ENCODE measurements at regions not wholly inside any gene's neighbourhood (a gene's known extent, or its start where the extent isn't known, plus 50 kb on each side); places are given as distances from the start of the nearest gene placed in this dataset.
A peak's percentile ranks its signal among the peaks of the same experiment; 100 is the strongest.

DNA sequence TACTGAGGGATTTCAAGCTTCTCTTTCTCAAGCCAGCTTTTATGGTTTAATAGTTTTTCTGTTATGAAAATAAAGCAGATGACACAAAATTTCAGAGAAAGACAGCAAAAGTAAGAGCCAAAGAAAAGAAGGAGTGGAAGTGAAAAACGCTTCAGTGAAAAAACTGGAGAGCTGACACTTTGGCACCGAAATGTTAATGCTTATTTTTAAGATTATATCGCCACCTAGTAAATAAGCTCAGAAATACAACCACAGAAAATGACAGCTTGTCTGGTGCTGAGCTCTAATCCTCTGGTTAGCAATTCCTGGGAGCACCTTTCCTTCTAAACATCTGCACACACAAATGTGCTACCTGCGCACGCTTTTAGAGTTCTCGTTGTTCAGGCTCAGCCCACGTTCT is 101.6 kb downstream of the ZPLD1 start:
- TF ChIP-seq, protein P1, sequence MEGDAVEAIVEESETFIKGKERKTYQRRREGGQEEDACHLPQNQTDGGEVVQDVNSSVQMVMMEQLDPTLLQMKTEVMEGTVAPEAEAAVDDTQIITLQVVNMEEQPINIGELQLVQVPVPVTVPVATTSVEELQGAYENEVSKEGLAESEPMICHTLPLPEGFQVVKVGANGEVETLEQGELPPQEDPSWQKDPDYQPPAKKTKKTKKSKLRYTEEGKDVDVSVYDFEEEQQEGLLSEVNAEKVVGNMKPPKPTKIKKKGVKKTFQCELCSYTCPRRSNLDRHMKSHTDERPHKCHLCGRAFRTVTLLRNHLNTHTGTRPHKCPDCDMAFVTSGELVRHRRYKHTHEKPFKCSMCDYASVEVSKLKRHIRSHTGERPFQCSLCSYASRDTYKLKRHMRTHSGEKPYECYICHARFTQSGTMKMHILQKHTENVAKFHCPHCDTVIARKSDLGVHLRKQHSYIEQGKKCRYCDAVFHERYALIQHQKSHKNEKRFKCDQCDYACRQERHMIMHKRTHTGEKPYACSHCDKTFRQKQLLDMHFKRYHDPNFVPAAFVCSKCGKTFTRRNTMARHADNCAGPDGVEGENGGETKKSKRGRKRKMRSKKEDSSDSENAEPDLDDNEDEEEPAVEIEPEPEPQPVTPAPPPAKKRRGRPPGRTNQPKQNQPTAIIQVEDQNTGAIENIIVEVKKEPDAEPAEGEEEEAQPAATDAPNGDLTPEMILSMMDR (IDR thresholded peaks at IDR 0.05): peak in 5 of 6 experiments; percentile 19 to 57 (median 28)
- TF ChIP-seq POLR2A (IDR thresholded peaks at IDR 0.05): no peak
